ENCODE measurements at regions not wholly inside any gene's neighbourhood (a gene's known extent, or its start where the extent isn't known, plus 50 kb on each side); places are given as distances from the start of the nearest gene placed in this dataset.

- Histone ChIP-seq H3K36me3 (ENCODE audit: low read depth) (no peaks in the 10 kb centered on the region), H3K9me2 (ENCODE audit: insufficient read depth) (no peaks in the 10 kb centered on the region)
Measured at GRCh38 chr15:61681038-61681418, 379.2 kb downstream of the VPS13C start.

DNA sequence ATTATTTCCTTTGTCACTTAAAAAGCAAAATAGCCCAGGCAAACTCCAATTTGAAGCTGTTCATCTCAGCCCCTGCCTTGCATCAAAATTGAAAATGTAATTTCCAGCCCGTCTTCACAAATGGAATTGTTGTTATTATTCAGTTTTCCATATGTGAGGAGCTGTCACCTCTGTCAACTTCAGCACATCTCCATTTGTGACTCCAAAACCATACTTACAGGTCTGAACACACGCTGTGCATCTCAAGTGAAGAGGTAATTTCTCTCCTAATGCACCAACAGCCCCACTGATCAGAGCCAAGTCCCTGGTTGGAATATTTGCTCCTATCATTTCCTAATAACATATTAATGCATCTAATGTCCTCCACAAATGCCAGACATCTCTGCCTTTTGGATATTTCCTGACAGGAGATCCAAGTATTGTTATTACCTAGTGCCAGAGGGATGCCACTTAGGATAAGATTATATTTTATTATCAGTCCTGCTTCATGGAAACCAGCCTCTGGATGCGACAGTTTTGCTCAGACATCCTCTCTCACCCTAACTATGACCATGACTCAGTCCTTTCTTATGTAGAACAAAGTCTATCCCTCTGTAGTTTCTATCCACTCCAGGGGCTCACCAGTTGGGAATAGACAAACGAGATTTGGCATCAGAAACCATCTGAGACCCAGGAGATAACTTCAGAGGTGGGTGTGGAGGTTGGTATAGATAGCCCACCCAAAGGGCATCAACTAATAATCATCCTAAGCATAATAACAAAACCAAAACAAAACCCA is 379.8 kb downstream of the VPS13C start:
- Histone ChIP-seq H3K27ac (no peak overlapping the region), H3K4me3 (no peak overlapping the region), H3K9ac (no peak overlapping the region), H3K4me1 (ENCODE audit: insufficient read depth) (no peaks in the 10 kb centered on the region), H3K4me2 (ENCODE audit: unreplicated experiment) (no peak overlapping the region), H3K9me3 (ENCODE audit: low read depth) (no peaks in the 10 kb centered on the region), H3K9me2 (ENCODE audit: insufficient read depth) (no peaks in the 10 kb centered on the region), H2AFZ (no peak overlapping the region), H4K20me1 (ENCODE audit: insufficient read depth) (no peaks in the 10 kb centered on the region), H3K79me2 (ENCODE audit: insufficient read depth) (no peaks in the 10 kb centered on the region), H3K36me3 (ENCODE audit: low read depth) (no peaks in the 10 kb centered on the region), H3K27me3 (replicated peaks; ENCODE audit: insufficient read depth) (0 out of 2 replicates have a peak, but pooled peaks cover 8% of the 10 kb centered on the region), H3F3A (ENCODE audit: insufficient read depth) (no peaks in the 10 kb centered on the region)
- TF ChIP-seq EZH2phosphoT487 (IDR thresholded peaks at IDR 0.05; ENCODE audit: insufficient read depth, low read depth) (no peak), EZH2 (IDR thresholded peaks at IDR 0.05; ENCODE audit: insufficient read depth, poor library complexity, severe bottlenecking) (no peak)
- in situ Hi-C loops (cut with MboI) = no loop called here
- no peak for DNase-seq
- whole genome bisulfite sequencing, 2 experiments (ENCODE audit: low coverage in 1 of 2, low lambda C conversion rate in 2 of 2, missing lambda C conversion rate in 2 of 2) = 16 to 23% methylated on average over 4 of the region's 4 CpGs

More at GRCh38 chr15:61681038-61681418, 379.2 kb downstream of the VPS13C start:
- no peak for TF ChIP-seq EZH2phosphoT487 (IDR thresholded peaks at IDR 0.05; ENCODE audit: insufficient read depth, low read depth)
- no peak for TF ChIP-seq EZH2 (IDR thresholded peaks at IDR 0.05; ENCODE audit: insufficient read depth, poor library complexity, severe bottlenecking)
- Histone ChIP-seq H3K9me3 (ENCODE audit: low read depth) (no peaks in the 10 kb centered on the region), H4K20me1 (ENCODE audit: insufficient read depth) (no peaks in the 10 kb centered on the region), H3K4me3 (no peak overlapping the region), H3K27me3 (replicated peaks; ENCODE audit: insufficient read depth) (0 out of 2 replicates have a peak, but pooled peaks cover 8% of the 10 kb centered on the region), H3K4me1 (ENCODE audit: insufficient read depth) (no peaks in the 10 kb centered on the region), H3K9ac (no peak overlapping the region), H3K27ac (no peak overlapping the region), H2AFZ (no peak overlapping the region), H3F3A (ENCODE audit: insufficient read depth) (no peaks in the 10 kb centered on the region), H3K79me2 (ENCODE audit: insufficient read depth) (no peaks in the 10 kb centered on the region), H3K4me2 (ENCODE audit: unreplicated experiment) (no peak overlapping the region)
- in situ Hi-C loops (cut with MboI) = no loop called here
- WGBS, 2 experiments (ENCODE audit: low coverage in 1 of 2, low lambda C conversion rate in 2 of 2, missing lambda C conversion rate in 2 of 2) = 75 to 78% methylated on average over 2 of the region's 2 CpGs
- no peak for DNase-seq

GRCh38 chr15:61671736-61672135 is 388.5 kb downstream of the VPS13C start:
- no peak overlapping the region for H3K9ac ChIP-seq
- H3K36me3 ChIP-seq (ENCODE audit: low read depth) = no peaks in the 10 kb centered on the region
- DNase-seq = no peak
- no peaks in the 10 kb centered on the region for H3K9me3 ChIP-seq (ENCODE audit: low read depth)
- H4K20me1 ChIP-seq (ENCODE audit: insufficient read depth) = no peaks in the 10 kb centered on the region
- H3K79me2 ChIP-seq (ENCODE audit: insufficient read depth) = no peaks in the 10 kb centered on the region
- H3F3A ChIP-seq (ENCODE audit: insufficient read depth) = no peaks in the 10 kb centered on the region
- in situ Hi-C loops (cut with MboI) = no loop called here
- H3K4me1 ChIP-seq (ENCODE audit: insufficient read depth) = no peaks in the 10 kb centered on the region
- H3K27ac ChIP-seq = no peak overlapping the region
- no peak overlapping the region for H3K4me2 ChIP-seq (ENCODE audit: unreplicated experiment)
- H2AFZ ChIP-seq = no peak overlapping the region
- H3K4me3 ChIP-seq = no peak overlapping the region
- no peaks in the 10 kb centered on the region for H3K9me2 ChIP-seq (ENCODE audit: insufficient read depth)
- 46 to 53% methylated on average over 6 of the region's 6 CpGs for WGBS, 2 experiments (ENCODE audit: low coverage in 1 of 2, low lambda C conversion rate in 2 of 2, missing lambda C conversion rate in 2 of 2)
- 0 out of 2 replicates have a peak, but pooled peaks cover 7% of the 10 kb centered on the region for H3K27me3 ChIP-seq (replicated peaks; ENCODE audit: insufficient read depth)
- TF ChIP-seq EZH2phosphoT487 (IDR thresholded peaks at IDR 0.05; ENCODE audit: insufficient read depth, low read depth) (no peak), EZH2 (IDR thresholded peaks at IDR 0.05; ENCODE audit: insufficient read depth, poor library complexity, severe bottlenecking) (no peak)

DNA sequence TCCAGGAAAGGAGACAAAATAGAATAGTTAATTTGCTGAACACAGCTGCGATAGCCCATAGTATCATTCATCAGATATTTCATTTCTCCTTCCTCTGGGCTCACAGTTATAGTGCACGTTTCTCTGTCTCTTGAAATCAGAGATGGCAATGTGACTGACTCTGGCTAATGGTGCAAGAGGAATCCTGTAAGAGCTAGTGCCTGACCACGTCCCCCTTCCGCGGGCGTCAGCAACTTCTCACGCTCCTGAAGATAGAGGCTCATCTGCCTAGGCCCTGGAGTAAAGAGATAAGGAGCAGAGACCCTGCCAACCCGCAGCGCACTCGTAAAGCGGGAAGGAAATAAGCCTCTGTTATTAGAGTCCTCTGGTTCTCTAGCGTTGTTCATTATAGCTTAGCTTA is 391.8 kb downstream of the VPS13C start:
- Histone ChIP-seq H3K79me2 (ENCODE audit: insufficient read depth) (no peaks in the 10 kb centered on the region), H3F3A (ENCODE audit: insufficient read depth) (no peaks in the 10 kb centered on the region), H3K4me3 (no peak overlapping the region), H2AFZ (no peak overlapping the region), H4K20me1 (ENCODE audit: insufficient read depth) (no peaks in the 10 kb centered on the region), H3K9me3 (ENCODE audit: low read depth) (no peaks in the 10 kb centered on the region), H3K9me2 (ENCODE audit: insufficient read depth) (no peaks in the 10 kb centered on the region), H3K27ac (no peak overlapping the region), H3K4me2 (ENCODE audit: unreplicated experiment) (no peak overlapping the region), H3K9ac (no peak overlapping the region), H3K27me3 (replicated peaks; ENCODE audit: insufficient read depth) (0 out of 2 replicates have a peak, but pooled peaks cover 10% of the 10 kb centered on the region), H3K4me1 (ENCODE audit: insufficient read depth) (no peaks in the 10 kb centered on the region), H3K36me3 (ENCODE audit: low read depth) (no peaks in the 10 kb centered on the region)
- in situ Hi-C loops (cut with MboI) = no loop called here
- no peak for TF ChIP-seq EZH2 (IDR thresholded peaks at IDR 0.05; ENCODE audit: insufficient read depth, poor library complexity, severe bottlenecking)
- TF ChIP-seq EZH2phosphoT487 (IDR thresholded peaks at IDR 0.05; ENCODE audit: insufficient read depth, low read depth) = no peak
- 82 to 84% methylated on average over 12 of the region's 12 CpGs for WGBS, 2 experiments (ENCODE audit: low coverage in 1 of 2, low lambda C conversion rate in 2 of 2, missing lambda C conversion rate in 2 of 2)
- DNase-seq = no peak
